Skeletal muscle satellite cell (primary cell): ENCODE measurements at regions not wholly inside any gene's neighbourhood (a gene's known extent, or its start where the extent isn't known, plus 50 kb on each side); places are given as distances from the start of the nearest gene placed in this dataset.

Experiments used
- H3K27me3 ChIP-seq: 2 replicates; pipeline ENCODE4 v1.7.0; 2013; ENCODE audit warnings: low read length; ENCODE audit not compliant: control insufficient read depth, insufficient read depth
- H3K36me3 ChIP-seq: 2 replicates; pipeline ENCODE4 v1.7.0; 2013; ENCODE audit warnings: mild to moderate bottlenecking, control low read depth, low read length; ENCODE audit not compliant: insufficient read depth
- H3K4me1 ChIP-seq: 2 replicates; pipeline ENCODE4 v1.7.0; 2013; ENCODE audit warnings: low read length; ENCODE audit not compliant: control insufficient read depth, insufficient read depth
- H3K4me2 ChIP-seq: 2 replicates; pipeline ENCODE4 v1.7.0; 2013; ENCODE audit warnings: mild to moderate bottlenecking, low read length
- H3K4me3 ChIP-seq: 2 replicates; pipeline ENCODE4 v1.7.0; 2013; ENCODE audit warnings: low read length
- H3K9ac ChIP-seq: 2 replicates; pipeline ENCODE4 v1.7.0; 2013; ENCODE audit warnings: mild to moderate bottlenecking, low read depth, low read length, moderate library complexity
- H3K9me3 ChIP-seq: replicated peaks from 2 replicates; pipeline ENCODE4 v1.7.0; 2013; ENCODE audit warnings: mild to moderate bottlenecking, control low read depth, low read length

DNA sequence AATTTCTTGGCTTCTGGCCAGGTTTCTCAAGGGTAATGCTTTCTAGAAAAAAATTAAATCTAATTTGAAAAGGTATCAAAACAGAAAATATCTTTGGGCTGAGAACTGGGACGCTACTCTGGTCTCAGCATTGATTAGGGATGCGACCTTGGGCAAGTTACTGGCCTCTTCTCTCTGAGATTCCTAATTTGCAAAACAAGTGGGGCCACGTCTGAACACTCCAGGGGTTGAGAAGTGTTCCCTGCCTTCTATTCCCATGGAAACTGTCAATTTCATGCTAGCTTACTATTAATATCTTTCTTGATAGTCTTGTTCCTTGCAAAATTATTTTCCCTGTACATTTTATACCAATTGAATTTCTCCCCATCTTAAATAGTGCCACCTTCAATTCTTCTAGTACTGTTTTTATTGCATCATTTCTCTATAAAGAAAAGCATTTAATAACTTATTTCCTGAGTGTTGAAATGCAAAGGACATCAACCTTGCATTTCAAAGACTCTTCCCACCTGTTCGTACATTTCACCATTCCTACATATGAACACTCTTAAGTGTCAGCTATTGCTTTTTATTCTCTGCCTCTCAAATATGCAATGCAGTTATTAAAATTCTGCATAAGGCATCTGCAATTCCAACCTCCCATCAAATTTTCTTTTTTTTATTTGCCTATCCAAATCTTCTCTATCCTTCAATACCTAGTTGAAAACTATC, 118.3 kb upstream of the DSEL start:
- Histone ChIP-seq H3K36me3 (no peaks in the 10 kb centered on the region), H3K4me2 (no peak overlapping the region), H3K4me3 (no peak overlapping the region), H3K9ac (no peak overlapping the region), H3K9me3 (no peaks in the 10 kb centered on the region), H3K4me1 (no peaks in the 10 kb centered on the region), H3K27me3 (no peaks in the 10 kb centered on the region)

DNA sequence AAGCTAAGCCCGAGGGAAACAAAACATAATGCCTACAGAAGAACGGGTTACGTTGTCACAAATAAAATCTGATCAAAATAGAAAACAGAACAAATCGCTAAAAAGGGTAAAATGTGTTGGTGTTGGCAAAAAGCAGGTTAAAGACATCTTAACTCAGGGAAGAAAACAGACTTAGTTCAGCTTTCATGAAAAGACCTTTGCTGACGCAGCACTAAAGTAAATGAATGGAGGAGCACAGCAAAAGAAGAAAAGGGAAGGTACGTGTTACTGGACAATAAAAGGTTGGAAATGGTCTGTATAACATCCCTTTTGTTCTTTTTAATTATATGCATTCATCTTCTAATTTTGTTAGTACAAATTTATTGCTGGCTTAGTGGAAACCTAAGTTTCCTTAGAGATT, 117.4 kb upstream of the DSEL start:
- H3K27me3 ChIP-seq = no peaks in the 10 kb centered on the region
- no peaks in the 10 kb centered on the region for H3K9me3 ChIP-seq
- no peak overlapping the region for H3K4me3 ChIP-seq
- no peak overlapping the region for H3K4me2 ChIP-seq
- H3K4me1 ChIP-seq = no peaks in the 10 kb centered on the region
- H3K9ac ChIP-seq = no peak overlapping the region
- H3K36me3 ChIP-seq = no peaks in the 10 kb centered on the region

DNA sequence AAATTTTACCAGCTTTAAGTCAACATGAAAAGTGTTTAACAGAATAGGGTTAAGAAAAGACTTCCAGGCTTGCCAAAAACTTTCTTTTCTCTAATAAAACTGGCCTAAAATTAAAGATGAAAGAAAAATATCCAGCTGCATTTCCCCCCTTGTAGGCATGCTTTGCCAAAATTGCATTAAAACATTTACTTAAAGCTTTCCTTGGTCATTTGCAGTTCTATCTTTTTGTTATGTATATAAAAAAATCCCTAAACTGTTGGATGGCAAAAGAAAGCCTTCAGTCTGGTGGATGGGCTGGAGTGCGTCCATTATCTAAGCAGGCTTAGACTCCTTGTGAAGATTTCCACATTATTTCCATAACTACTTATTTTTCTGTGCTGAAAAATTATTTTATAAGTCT, 105.4 kb upstream of the DSEL start:
- Histone ChIP-seq H3K9ac (no peak overlapping the region), H3K9me3 (no peaks in the 10 kb centered on the region), H3K36me3 (no peaks in the 10 kb centered on the region), H3K4me1 (no peaks in the 10 kb centered on the region), H3K27me3 (no peaks in the 10 kb centered on the region), H3K4me2 (no peak overlapping the region), H3K4me3 (no peak overlapping the region)

DNA sequence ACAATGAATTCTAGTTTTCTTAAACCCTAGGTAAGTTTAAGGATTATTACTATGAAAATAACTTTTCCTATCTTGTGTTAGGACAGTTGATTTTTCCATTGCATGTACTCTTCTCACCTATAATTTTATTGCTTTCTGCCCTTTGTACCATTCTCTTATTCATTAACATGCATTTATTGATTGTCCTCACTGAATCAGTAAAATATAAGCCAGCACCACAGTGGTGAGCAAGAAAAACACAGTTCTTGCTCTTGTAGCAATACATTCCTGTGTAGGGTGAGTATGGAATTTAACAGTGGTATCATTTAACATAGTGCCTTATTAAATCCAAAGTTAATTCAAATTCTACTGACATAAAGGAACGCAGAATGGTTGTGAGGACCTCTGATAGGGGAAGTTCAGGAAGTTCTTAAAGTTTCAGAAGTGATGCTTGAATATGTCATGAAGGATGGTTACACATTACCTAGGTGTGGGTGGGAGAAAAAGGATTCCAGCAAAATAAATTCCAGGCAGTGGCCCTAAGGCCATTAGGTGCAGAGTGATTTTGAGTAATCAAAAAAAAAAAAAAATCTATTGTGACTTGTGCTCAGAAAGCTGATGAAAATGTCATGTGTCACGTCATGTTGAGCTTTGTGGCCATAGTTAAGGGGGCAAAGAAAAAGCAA, 104.7 kb upstream of the DSEL start:
- H3K9me3 ChIP-seq = no peaks in the 10 kb centered on the region
- H3K9ac ChIP-seq = no peak overlapping the region
- no peak overlapping the region for H3K4me2 ChIP-seq
- H3K4me1 ChIP-seq = no peaks in the 10 kb centered on the region
- no peak overlapping the region for H3K4me3 ChIP-seq
- no peaks in the 10 kb centered on the region for H3K27me3 ChIP-seq
- H3K36me3 ChIP-seq = no peaks in the 10 kb centered on the region

DNA sequence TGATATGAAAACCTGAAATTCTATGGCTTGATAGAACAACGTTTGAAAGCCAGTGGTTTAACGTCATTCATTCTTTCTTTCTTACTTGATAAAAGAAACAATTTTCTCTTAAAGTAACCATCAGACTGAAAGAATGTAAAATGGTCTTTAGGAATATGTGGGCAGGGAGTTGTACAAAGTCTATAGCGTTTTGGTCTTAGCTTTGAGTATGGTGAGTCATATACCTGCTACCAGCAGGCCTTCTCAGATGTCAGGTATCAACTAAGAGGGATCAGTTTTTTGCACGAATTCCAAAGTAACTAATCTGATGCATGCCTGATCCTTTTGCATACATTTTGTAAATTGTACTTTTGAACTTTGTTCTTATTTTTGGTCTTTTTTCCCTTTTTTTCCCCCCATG, 101.5 kb upstream of the DSEL start:
- H3K4me3 ChIP-seq = no peak overlapping the region
- H3K9ac ChIP-seq = no peak overlapping the region
- no peaks in the 10 kb centered on the region for H3K4me1 ChIP-seq
- no peak overlapping the region for H3K4me2 ChIP-seq
- H3K36me3 ChIP-seq = no peaks in the 10 kb centered on the region
- H3K9me3 ChIP-seq = no peaks in the 10 kb centered on the region
- H3K27me3 ChIP-seq = no peaks in the 10 kb centered on the region

DNA sequence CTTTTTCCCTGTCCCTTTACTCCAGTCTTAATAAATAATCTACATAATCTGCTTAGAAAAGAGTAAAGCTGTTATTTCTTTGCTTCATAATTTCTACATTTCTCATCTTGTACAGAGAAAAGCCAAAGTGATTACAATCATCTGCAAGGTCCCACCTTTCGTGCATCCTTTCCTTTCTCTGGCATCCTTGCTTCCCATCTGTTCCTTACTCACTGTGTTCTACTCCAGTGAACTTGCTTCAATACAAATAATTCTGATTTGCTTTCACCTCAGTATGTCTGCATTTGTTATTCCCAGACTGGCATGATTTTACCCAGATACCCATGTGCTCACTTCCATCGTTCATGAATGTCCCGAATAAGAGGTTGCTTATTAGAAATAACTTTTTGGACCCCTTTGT, 99.4 kb upstream of the DSEL start:
- Histone ChIP-seq H3K27me3 (no peaks in the 10 kb centered on the region), H3K36me3 (no peaks in the 10 kb centered on the region), H3K4me2 (no peak overlapping the region), H3K4me1 (no peaks in the 10 kb centered on the region), H3K4me3 (no peak overlapping the region), H3K9me3 (no peaks in the 10 kb centered on the region), H3K9ac (no peak overlapping the region)

DNA sequence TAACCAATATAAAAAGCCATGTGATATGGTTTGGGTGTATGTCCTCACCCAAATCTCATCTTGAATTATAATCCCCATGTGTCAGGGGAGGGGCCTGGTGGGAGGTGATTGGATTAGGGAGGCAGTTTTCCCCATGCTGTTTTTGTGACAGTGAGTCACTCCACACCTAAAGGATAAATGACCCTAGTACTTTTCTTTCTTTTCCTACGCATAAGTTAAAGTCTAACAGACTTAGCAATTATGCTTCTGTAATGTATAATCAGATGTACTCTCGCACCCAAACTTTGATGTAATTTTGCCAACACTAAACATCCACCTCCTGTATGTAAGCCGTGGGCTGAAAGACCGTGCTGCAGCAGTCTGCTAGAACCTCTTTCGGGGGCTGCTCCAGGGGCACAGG, 97.2 kb upstream of the DSEL start:
- no peak overlapping the region for H3K9ac ChIP-seq
- no peaks in the 10 kb centered on the region for H3K27me3 ChIP-seq
- H3K4me2 ChIP-seq = no peak overlapping the region
- no peaks in the 10 kb centered on the region for H3K36me3 ChIP-seq
- H3K9me3 ChIP-seq = no peaks in the 10 kb centered on the region
- H3K4me3 ChIP-seq = no peak overlapping the region
- peaks cover 8% of the 10 kb centered on the region for H3K4me1 ChIP-seq

DNA sequence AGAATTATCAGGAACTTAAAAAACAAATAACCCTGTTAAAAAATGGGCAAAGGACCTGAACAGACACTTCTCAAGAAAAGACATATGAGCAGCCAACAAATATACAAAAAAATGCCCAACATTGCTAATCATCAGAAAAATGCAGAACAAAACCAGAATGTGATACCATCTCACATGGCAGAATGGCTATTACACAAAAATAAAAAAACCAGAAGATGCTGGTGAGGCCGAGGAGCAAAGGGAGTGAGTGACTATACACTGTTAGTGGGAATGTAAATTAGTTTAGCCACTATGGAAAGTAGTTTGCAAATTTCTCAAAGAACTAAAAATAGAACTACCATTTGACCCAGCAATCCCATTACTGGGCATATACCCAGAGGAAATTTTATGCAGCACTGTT, 95.8 kb upstream of the DSEL start:
- peaks cover 12% of the 10 kb centered on the region for H3K4me1 ChIP-seq
- H3K4me2 ChIP-seq = no peak overlapping the region
- H3K27me3 ChIP-seq = no peaks in the 10 kb centered on the region
- H3K9me3 ChIP-seq = no peaks in the 10 kb centered on the region
- no peak overlapping the region for H3K9ac ChIP-seq
- no peak overlapping the region for H3K4me3 ChIP-seq
- H3K36me3 ChIP-seq = no peaks in the 10 kb centered on the region

DNA sequence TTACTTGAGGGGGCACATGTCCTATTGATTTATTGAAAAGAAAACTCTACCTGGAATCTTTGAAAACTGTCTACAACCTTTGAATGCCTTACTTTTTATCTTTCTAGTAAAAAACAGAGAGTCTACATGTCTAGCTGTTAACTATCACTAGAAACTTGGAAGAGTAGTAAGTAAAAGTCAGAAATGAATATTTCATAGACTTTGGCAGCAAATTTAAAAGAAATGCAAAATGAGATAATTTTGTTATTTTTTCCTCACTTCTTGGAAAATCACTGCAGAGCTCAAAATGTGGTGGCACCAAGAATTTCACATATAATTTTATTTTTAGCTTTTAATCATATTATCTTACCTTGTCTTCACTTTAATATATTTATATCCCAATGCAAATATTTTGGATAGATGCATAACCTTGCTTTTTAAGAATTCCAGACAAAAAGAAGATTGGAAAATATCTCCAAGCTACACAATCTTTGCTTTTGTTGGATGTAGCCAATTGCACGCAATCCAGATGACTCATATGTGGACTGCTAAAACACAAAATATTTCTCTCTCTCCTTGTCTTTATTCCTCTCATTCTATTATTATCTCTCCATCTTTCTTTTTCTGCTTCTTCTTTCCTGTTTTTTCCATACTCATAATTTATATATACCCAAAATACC, 92.2 kb upstream of the DSEL start:
- Histone ChIP-seq H3K9ac (no peak overlapping the region), H3K36me3 (no peaks in the 10 kb centered on the region), H3K4me2 (no peak overlapping the region), H3K4me3 (no peak overlapping the region), H3K4me1 (peaks cover 12% of the 10 kb centered on the region), H3K9me3 (no peaks in the 10 kb centered on the region), H3K27me3 (no peaks in the 10 kb centered on the region)

DNA sequence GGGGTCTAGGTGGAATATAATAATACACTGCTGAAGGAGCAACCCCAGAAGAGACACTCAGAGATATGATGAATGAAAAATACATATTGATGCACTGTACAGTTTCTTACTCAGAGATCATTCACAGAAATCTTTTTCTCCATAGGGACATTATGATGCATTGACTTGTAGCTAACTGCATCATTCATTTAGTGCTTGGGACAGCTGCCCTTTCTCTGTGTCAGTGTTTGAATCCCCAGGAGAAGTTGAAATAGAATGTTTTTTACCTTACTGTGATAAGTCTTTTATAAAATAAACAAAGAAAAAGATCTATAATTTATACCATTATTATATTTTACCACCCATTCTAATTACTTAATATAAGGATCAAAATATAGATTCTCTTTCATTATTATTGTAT, 91.7 kb upstream of the DSEL start:
- H3K9ac ChIP-seq = no peak overlapping the region
- H3K4me2 ChIP-seq = no peak overlapping the region
- peaks cover 12% of the 10 kb centered on the region for H3K4me1 ChIP-seq
- no peaks in the 10 kb centered on the region for H3K36me3 ChIP-seq
- no peaks in the 10 kb centered on the region for H3K27me3 ChIP-seq
- no peaks in the 10 kb centered on the region for H3K9me3 ChIP-seq
- H3K4me3 ChIP-seq = no peak overlapping the region

DNA sequence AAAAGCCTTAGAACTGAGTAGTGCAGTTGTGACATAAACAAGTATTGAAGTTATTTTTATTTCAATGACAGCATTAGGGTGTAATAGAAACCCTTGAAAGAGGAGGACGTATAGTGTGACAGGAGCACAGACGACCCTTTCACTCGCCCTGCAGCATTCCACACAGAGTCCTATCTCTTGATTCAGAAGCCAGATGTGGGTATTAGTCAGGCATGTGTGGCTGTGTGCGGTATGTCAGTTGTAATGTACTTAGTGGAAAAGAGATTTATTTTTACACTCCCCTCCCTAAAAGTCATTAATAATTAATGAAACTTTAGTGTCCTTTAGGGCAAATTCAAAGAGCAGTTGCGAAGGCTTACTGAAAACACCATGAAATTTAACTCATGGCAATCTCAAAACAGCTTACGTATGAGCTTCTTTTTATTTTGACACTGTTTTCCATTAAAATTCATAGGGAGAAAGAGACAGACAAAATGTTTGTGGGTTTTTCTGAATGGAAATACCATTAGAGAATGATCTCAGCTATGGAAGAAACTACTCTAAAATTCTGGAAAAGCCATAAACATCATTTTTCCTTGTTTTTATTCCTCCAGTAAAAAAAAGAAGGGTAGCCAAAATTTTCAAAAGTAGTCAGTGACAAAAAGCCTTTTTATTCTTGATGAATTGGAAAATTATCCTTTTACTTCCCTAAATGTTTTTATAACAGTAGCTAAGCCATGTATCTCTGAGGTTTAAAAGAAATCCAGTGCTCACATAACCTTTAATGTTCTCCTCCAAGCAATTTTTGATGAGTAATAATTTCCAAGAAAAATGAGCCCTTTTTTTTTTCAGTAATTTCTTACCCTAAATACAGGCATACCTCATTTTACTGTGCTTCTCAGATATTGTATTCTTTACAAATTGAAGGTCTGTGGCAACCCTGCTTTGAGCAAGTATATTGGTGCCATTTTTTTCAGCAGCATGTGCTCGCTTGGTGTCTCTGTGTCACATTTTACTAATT, 84.0 kb upstream of the DSEL start:
- no peaks in the 10 kb centered on the region for H3K27me3 ChIP-seq
- peak overlapping the region; percentile 57 for H3K9ac ChIP-seq
- H3K9me3 ChIP-seq = no peaks in the 10 kb centered on the region
- H3K4me2 ChIP-seq = peak overlapping the region; percentile 50
- H3K4me1 ChIP-seq = peaks cover 31% of the 10 kb centered on the region
- no peaks in the 10 kb centered on the region for H3K36me3 ChIP-seq
- H3K4me3 ChIP-seq = no peak overlapping the region
